Loucy (cell line): ENCODE measurements at regions not wholly inside any gene's neighbourhood (a gene's known extent, or its start where the extent isn't known, plus 50 kb on each side); places are given as distances from the start of the nearest gene placed in this dataset.
"Not testable (repeated sequence)": the region's sequence is repeated elsewhere in the genome, so short reads cannot be mapped to it uniquely, and the experiment has no call there.

Experiments
- H2AFZ ChIP-seq: fragments of 200-600 bp; sonication (generic); 2 replicates; pipeline ENCODE4 v1.6.0; 2016; ENCODE audit warnings: antibody characterized with exemption, mild to moderate bottlenecking, low read length, moderate library complexity
- H3F3A ChIP-seq: fragments of 200-600 bp; 2 replicates; pipeline ENCODE4 v1.6.0; 2016; ENCODE audit warnings: antibody characterized with exemption, low read depth, mild to moderate bottlenecking
- H3K27me3 ChIP-seq: fragments of 200-600 bp; sonication (generic); 2 replicates; pipeline ENCODE4 v1.6.1; 2014; ENCODE audit warnings: low read length, mild to moderate bottlenecking; ENCODE audit not compliant: insufficient read depth, poor library complexity, severe bottlenecking
- H3K36me3 ChIP-seq: fragments of 200-600 bp; sonication (generic); 2 replicates; pipeline ENCODE4 v1.6.1; 2016; ENCODE audit warnings: low read length; ENCODE audit not compliant: insufficient read depth
- H3K4me1 ChIP-seq: fragments of 200-600 bp; sonication (generic); 2 replicates; pipeline ENCODE4 v1.5.1; 2014; ENCODE audit warnings: low read length, mild to moderate bottlenecking; ENCODE audit not compliant: insufficient read depth, poor library complexity, severe bottlenecking
- H3K4me2 ChIP-seq: fragments of 200-600 bp; sonication (generic); 2 replicates; pipeline ENCODE4 v1.6.0; 2014; ENCODE audit warnings: antibody characterized with exemption, low read length, low read depth, mild to moderate bottlenecking; ENCODE audit not compliant: poor library complexity, severe bottlenecking
- H3K4me3 ChIP-seq: fragments of 200-600 bp; sonication (generic); 2 replicates; pipeline ENCODE4 v1.5.1; 2014; ENCODE audit warnings: low read length, mild to moderate bottlenecking, mixed read lengths; ENCODE audit not compliant: poor library complexity, severe bottlenecking
- H3K79me2 ChIP-seq: fragments of 200-600 bp; sonication (generic); 2 replicates; pipeline ENCODE4 v1.6.1; 2014; ENCODE audit warnings: low read length; ENCODE audit not compliant: insufficient read depth
- H3K9ac ChIP-seq: fragments of 200-600 bp; sonication (generic); 2 replicates; pipeline ENCODE4 v1.6.0; 2014; ENCODE audit warnings: mild to moderate bottlenecking, low read depth, low read length, moderate library complexity; ENCODE audit not compliant: poor library complexity, severe bottlenecking
- H3K9me2 ChIP-seq: fragments of 200-600 bp; sonication (generic); replicated peaks from 2 replicates; pipeline ENCODE4 v1.6.1; 2016; ENCODE audit warnings: low read depth, low read length, mixed read lengths
- H3K9me3 ChIP-seq: fragments of 200-600 bp; sonication (generic); 2 replicates; pipeline ENCODE4 v1.6.1; 2014; ENCODE audit warnings: mild to moderate bottlenecking, antibody characterized with exemption, low read length, low read depth; ENCODE audit not compliant: insufficient read depth
- H4K20me1 ChIP-seq: fragments of 200-600 bp; sonication (generic); 2 replicates; pipeline ENCODE4 v1.6.0; 2014; ENCODE audit warnings: antibody characterized with exemption, low read length, mild to moderate bottlenecking; ENCODE audit not compliant: insufficient read depth, poor library complexity, severe bottlenecking
- EZH2phosphoT487 ChIP-seq: fragments of 200-600 bp; IDR thresholded peaks from 2 replicates; pipeline ENCODE4 v1.6.1; 2018; ENCODE audit warnings: antibody characterized with exemption, mild to moderate bottlenecking, moderate library complexity, borderline replicate concordance
- TF ChIP-seq, protein P1 (sequence below): fragments of 200-600 bp; sonication (generic); conservative IDR thresholded peaks from 2 replicates; pipeline ENCODE4 v1.5.1; 2014; ENCODE audit warnings: mild to moderate bottlenecking, antibody characterized with exemption, low read length

DNA sequence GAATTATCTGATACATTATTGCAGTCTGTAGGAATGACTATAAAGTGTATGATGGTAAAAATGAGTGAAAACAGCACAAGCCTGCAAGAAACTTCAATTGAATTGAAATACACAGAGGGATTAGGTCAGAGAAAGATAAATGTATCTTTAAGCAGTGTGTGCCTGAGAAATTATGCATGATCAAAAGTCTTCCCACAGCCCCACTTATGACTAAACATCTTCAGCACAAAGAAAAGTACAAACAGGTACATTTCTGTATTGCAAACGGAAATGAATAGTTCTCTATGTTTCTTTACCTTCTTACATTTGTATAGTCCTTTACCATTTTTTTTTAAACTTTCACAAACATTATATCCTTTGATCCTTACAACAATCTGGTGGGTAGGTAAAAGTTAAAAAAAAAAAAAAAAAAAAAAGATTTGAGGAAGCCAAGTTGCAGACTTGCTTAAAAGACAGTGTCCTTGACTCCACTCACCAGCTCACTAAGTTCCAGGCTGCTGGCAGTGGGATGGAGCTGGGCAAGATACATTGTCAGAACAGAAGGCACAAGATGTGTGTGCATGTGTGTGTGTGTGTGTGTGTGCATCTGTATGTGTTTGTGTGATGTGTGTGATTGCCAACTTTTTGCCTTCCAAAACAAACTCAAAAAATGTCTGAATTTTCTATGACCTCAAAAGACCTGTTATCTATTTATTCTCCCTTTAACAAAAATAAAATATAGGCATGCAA lies 423.7 kb upstream of the ACVR2A start:
- no peaks in the 10 kb centered on the region for H3K9me2 ChIP-seq

GRCh38 chr2:147420517-147420916 lies 424.3 kb upstream of the ACVR2A start:
- TF ChIP-seq EZH2phosphoT487 = no peak
- TF ChIP-seq, protein P1, sequence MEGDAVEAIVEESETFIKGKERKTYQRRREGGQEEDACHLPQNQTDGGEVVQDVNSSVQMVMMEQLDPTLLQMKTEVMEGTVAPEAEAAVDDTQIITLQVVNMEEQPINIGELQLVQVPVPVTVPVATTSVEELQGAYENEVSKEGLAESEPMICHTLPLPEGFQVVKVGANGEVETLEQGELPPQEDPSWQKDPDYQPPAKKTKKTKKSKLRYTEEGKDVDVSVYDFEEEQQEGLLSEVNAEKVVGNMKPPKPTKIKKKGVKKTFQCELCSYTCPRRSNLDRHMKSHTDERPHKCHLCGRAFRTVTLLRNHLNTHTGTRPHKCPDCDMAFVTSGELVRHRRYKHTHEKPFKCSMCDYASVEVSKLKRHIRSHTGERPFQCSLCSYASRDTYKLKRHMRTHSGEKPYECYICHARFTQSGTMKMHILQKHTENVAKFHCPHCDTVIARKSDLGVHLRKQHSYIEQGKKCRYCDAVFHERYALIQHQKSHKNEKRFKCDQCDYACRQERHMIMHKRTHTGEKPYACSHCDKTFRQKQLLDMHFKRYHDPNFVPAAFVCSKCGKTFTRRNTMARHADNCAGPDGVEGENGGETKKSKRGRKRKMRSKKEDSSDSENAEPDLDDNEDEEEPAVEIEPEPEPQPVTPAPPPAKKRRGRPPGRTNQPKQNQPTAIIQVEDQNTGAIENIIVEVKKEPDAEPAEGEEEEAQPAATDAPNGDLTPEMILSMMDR = no peak
- H3F3A ChIP-seq = no peaks in the 10 kb centered on the region
- no peaks in the 10 kb centered on the region for H4K20me1 ChIP-seq

More for the DNA sequence above, 423.7 kb upstream of the ACVR2A start:
- Histone ChIP-seq H2AFZ (no peak overlapping the region), H3F3A (no peaks in the 10 kb centered on the region), H4K20me1 (no peaks in the 10 kb centered on the region), H3K27me3 (no peaks in the 10 kb centered on the region), H3K4me3 (no peak overlapping the region), H3K4me2 (no peak overlapping the region), H3K79me2 (no peaks in the 10 kb centered on the region), H3K4me1 (no peaks in the 10 kb centered on the region), H3K9ac (no peak overlapping the region), H3K36me3 (no peaks in the 10 kb centered on the region), H3K9me3 (no peaks in the 10 kb centered on the region)
- TF ChIP-seq EZH2phosphoT487 = no peak
- TF ChIP-seq, protein P1 = no peak

GRCh38 chr2:147416099-147416498 lies 428.7 kb upstream of the ACVR2A start:
- Histone ChIP-seq H3K9me2 (no peaks in the 10 kb centered on the region), H3K4me2 (no peak overlapping the region), H3K36me3 (no peaks in the 10 kb centered on the region), H3K9ac (no peak overlapping the region), H3K4me1 (no peaks in the 10 kb centered on the region), H3K27me3 (no peaks in the 10 kb centered on the region), H2AFZ (no peak overlapping the region), H4K20me1 (no peaks in the 10 kb centered on the region), H3F3A (no peaks in the 10 kb centered on the region), H3K9me3 (no peaks in the 10 kb centered on the region), H3K4me3 (no peak overlapping the region), H3K79me2 (no peaks in the 10 kb centered on the region)
- TF ChIP-seq, protein P1 = no peak
- TF ChIP-seq EZH2phosphoT487 = no peak

More at GRCh38 chr2:147420517-147420916, 424.3 kb upstream of the ACVR2A start:
- H2AFZ ChIP-seq = no peak overlapping the region
- H3K4me1 ChIP-seq = no peaks in the 10 kb centered on the region
- no peaks in the 10 kb centered on the region for H3K79me2 ChIP-seq
- H3K4me2 ChIP-seq = no peak overlapping the region
- no peak overlapping the region for H3K9ac ChIP-seq
- H3K4me3 ChIP-seq = no peak overlapping the region
- no peaks in the 10 kb centered on the region for H3K9me3 ChIP-seq
- no peaks in the 10 kb centered on the region for H3K27me3 ChIP-seq
- H3K9me2 ChIP-seq = no peaks in the 10 kb centered on the region
- no peaks in the 10 kb centered on the region for H3K36me3 ChIP-seq

DNA sequence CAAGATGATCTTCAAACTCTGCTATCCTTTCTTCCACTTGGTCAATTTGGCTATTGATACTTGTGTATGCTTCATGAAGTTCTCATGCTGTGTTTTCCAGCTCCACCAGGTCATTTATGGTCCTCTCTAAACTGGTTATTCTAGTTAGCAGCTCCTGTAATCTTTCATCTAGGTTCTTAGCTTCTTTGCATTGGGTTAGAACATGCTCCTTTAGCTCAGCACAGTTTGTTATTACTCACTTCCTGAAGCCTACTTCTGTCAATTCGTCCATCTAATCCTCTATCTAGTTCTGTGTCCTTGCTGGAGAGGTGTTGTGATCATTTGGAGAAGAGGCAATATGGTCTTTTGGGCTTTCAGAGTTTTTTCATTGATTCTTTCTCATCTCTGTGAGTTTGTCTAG lies 430.2 kb upstream of the ACVR2A start:
- not testable (repeated sequence) for H3K9me3 ChIP-seq, H3F3A ChIP-seq, H3K9ac ChIP-seq, H3K27me3 ChIP-seq, H2AFZ ChIP-seq, H4K20me1 ChIP-seq, H3K4me3 ChIP-seq, H3K36me3 ChIP-seq, H3K9me2 ChIP-seq, H3K4me1 ChIP-seq, H3K4me2 ChIP-seq, H3K79me2 ChIP-seq
